ENCODE measurements at regions not wholly inside any gene's neighbourhood (a gene's known extent, or its start where the extent isn't known, plus 50 kb on each side); places are given as distances from the start of the nearest gene placed in this dataset.

- TF ChIP-seq CTCF (IDR thresholded peaks at IDR 0.05) (no peak), POLR2A (IDR thresholded peaks at IDR 0.05) (no peak)
Measured at GRCh38 chr5:61617995-61618525, 286.0 kb downstream of the ZSWIM6 start.

All from body of pancreas (tissue), 4 donors.